ENCODE measurements at regions not wholly inside any gene's neighbourhood (a gene's known extent, or its start where the extent isn't known, plus 50 kb on each side); places are given as distances from the start of the nearest gene placed in this dataset.

- Mint-ChIP-seq H3K27me3 (peaks cover 3% of the 10 kb centered on the region), H3K4me1 (ENCODE audit: unreplicated experiment) (no peaks in the 10 kb centered on the region), H3K4me3 (no peak overlapping the region), H3K9me3 (no peaks in the 10 kb centered on the region), H3K36me3 (no peaks in the 10 kb centered on the region), H3K27ac (no peak overlapping the region)
- no peak for DNase-seq (ENCODE audit: extremely low spot score, unreplicated experiment)
- TF ChIP-seq, protein P1, sequence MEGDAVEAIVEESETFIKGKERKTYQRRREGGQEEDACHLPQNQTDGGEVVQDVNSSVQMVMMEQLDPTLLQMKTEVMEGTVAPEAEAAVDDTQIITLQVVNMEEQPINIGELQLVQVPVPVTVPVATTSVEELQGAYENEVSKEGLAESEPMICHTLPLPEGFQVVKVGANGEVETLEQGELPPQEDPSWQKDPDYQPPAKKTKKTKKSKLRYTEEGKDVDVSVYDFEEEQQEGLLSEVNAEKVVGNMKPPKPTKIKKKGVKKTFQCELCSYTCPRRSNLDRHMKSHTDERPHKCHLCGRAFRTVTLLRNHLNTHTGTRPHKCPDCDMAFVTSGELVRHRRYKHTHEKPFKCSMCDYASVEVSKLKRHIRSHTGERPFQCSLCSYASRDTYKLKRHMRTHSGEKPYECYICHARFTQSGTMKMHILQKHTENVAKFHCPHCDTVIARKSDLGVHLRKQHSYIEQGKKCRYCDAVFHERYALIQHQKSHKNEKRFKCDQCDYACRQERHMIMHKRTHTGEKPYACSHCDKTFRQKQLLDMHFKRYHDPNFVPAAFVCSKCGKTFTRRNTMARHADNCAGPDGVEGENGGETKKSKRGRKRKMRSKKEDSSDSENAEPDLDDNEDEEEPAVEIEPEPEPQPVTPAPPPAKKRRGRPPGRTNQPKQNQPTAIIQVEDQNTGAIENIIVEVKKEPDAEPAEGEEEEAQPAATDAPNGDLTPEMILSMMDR (conservative IDR thresholded peaks at IDR 0.05): no peak
Observed at GRCh38 chr10:1903982-1904381, 166.7 kb upstream of the ADARB2 start.

- H3K9me3 Mint-ChIP-seq: no peaks in the 10 kb centered on the region
- DNase-seq (ENCODE audit: extremely low spot score, unreplicated experiment): no peak
- TF ChIP-seq, protein P1 (conservative IDR thresholded peaks at IDR 0.05): no peak
- no peak overlapping the region for H3K27ac Mint-ChIP-seq
- no peak overlapping the region for H3K4me3 Mint-ChIP-seq
- peaks cover 4% of the 10 kb centered on the region for H3K27me3 Mint-ChIP-seq
- no peaks in the 10 kb centered on the region for H3K36me3 Mint-ChIP-seq
- peaks cover 3% of the 10 kb centered on the region for H3K4me1 Mint-ChIP-seq (ENCODE audit: unreplicated experiment)
Observed at GRCh38 chr10:1896153-1896552, 158.8 kb upstream of the ADARB2 start.

- H3K4me1 Mint-ChIP-seq (ENCODE audit: unreplicated experiment): peaks cover 3% of the 10 kb centered on the region
- no peak overlapping the region for H3K27ac Mint-ChIP-seq
- H3K27me3 Mint-ChIP-seq: peaks cover 4% of the 10 kb centered on the region
- no peaks in the 10 kb centered on the region for H3K9me3 Mint-ChIP-seq
- TF ChIP-seq, protein P1 (conservative IDR thresholded peaks at IDR 0.05): no peak
- DNase-seq (ENCODE audit: extremely low spot score, unreplicated experiment): no peak
- H3K4me3 Mint-ChIP-seq: no peak overlapping the region
- no peaks in the 10 kb centered on the region for H3K36me3 Mint-ChIP-seq
Observed at GRCh38 chr10:1895691-1896090, 158.4 kb upstream of the ADARB2 start.

DNA sequence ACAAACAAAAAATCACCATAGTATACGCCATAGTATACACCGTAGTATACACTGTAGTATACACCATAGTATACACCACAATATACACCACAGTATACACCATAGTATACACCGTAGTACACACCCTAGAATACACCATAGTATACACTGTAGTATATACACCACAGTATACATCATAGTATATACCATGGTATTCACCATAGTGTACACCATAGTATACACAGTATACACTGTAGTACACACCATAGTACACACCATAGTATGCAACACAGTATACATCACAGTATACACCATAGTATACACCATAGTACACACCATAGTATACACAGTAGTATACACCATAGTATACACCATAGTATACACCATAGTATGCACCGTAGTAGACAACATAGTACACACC is 157.6 kb upstream of the ADARB2 start:
- no peak for DNase-seq (ENCODE audit: extremely low spot score, unreplicated experiment)
- no peak overlapping the region for H3K4me3 Mint-ChIP-seq

GRCh38 chr10:1893941-1894340 is 156.6 kb upstream of the ADARB2 start:
- no peaks in the 10 kb centered on the region for H3K36me3 Mint-ChIP-seq
- H3K4me1 Mint-ChIP-seq (ENCODE audit: unreplicated experiment): peaks cover 3% of the 10 kb centered on the region
- H3K27ac Mint-ChIP-seq: no peak overlapping the region
- no peak for DNase-seq (ENCODE audit: extremely low spot score, unreplicated experiment)
- no peaks in the 10 kb centered on the region for H3K9me3 Mint-ChIP-seq
- TF ChIP-seq, protein P1 (conservative IDR thresholded peaks at IDR 0.05): no peak
- no peak overlapping the region for H3K4me3 Mint-ChIP-seq
- H3K27me3 Mint-ChIP-seq: peaks cover 4% of the 10 kb centered on the region

More for the DNA sequence above, 157.6 kb upstream of the ADARB2 start:
- TF ChIP-seq, protein P1 (conservative IDR thresholded peaks at IDR 0.05): no peak
- Mint-ChIP-seq H3K27me3 (peaks cover 4% of the 10 kb centered on the region), H3K9me3 (no peaks in the 10 kb centered on the region), H3K27ac (no peak overlapping the region), H3K36me3 (no peaks in the 10 kb centered on the region), H3K4me1 (ENCODE audit: unreplicated experiment) (peaks cover 3% of the 10 kb centered on the region)

DNA sequence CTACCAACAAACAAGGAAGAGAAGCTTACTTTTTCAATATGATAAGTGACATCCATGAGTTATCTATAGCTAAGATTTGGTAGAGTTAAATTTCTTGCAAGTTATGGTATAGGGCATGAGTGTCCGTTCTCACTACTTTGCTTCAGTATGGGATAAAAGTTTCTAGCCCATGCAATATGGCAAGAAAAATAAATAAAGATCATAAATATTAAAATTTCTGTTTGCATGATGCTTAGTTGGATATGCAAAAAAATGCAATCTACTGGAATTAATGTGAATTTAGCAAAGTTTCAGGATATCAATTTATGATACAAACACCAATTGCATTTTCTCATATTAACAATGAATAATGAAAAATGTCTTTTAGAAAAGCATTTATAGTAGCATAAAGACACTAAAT is 148.7 kb upstream of the ADARB2 start:
- Mint-ChIP-seq H3K4me3 (no peak overlapping the region), H3K27me3 (peaks cover 11% of the 10 kb centered on the region), H3K4me1 (ENCODE audit: unreplicated experiment) (no peaks in the 10 kb centered on the region), H3K27ac (no peak overlapping the region), H3K36me3 (no peaks in the 10 kb centered on the region), H3K9me3 (no peaks in the 10 kb centered on the region)
- DNase-seq (ENCODE audit: extremely low spot score, unreplicated experiment): no peak
- TF ChIP-seq, protein P1 (conservative IDR thresholded peaks at IDR 0.05): no peak
